Endothelial cell of umbilical vein (primary cell): ENCODE measurements at regions not wholly inside any gene's neighbourhood (a gene's known extent, or its start where the extent isn't known, plus 50 kb on each side); places are given as distances from the start of the nearest gene placed in this dataset.

Experiments used
- BruUV-seq: library from RNA; stranded (reverse); fragments of 400-500 nt; replicated peaks from 2 replicates; lab custom pipeline; 2021; lab: Mats Ljungman, UMichigan
- CTCF ChIA-PET: fragments of 300-600, 350-600 bp; sonication (Branson Sonifier 250); formaldehyde crosslinking; loops from one replicate; lab custom pipeline; 2021; ENCODE audit warnings: antibody characterized with exemption, inconsistent platforms; lab: Charles Lee
- POLR2A ChIA-PET: fragments of 300-600, 350-600 bp; sonication (Branson Sonifier 250); formaldehyde crosslinking; loops from one replicate; lab custom pipeline; 2021; ENCODE audit warnings: antibody characterized with exemption, inconsistent platforms; lab: Charles Lee
- DNase-seq: peaks from one replicate; pipeline ENCODE4 v3.0.0-alpha.2; 2011; ENCODE audit warnings: low read depth, low spot score
- FAIRE-seq: peaks from 2 replicates; lab custom pipeline; 2011; peaks lifted over from hg19 to GRCh38; lab: Jason Lieb, UNC
- H2AFZ ChIP-seq: 2 replicates; pipeline ENCODE4 v1.6.0; 2012; ENCODE audit warnings: low read depth, low read length, control low read depth, inconsistent platforms
- H3K27ac ChIP-seq: 2 replicates; pipeline ENCODE4 v1.5.1; 2011; ENCODE audit warnings: low read depth, mild to moderate bottlenecking, control low read depth, low read length, moderate library complexity; ENCODE audit not compliant: insufficient read depth
- H3K27me3 ChIP-seq, 2 experiments: 2 replicates each; pipeline versions ENCODE4 v1.6.0 to v1.6.1; 2011; ENCODE audit warnings: low read length in 2 of 2, mixed read lengths in 1 of 2; ENCODE audit not compliant: control insufficient read depth in 2 of 2, insufficient read depth in 2 of 2
- H3K36me3 ChIP-seq, 2 experiments: 2 replicates in 1 of 2; 3 replicates in 1 of 2; pipeline ENCODE4 v1.5.1; 2011; ENCODE audit warnings: low read length in 2 of 2, mild to moderate bottlenecking in 1 of 2, moderate library complexity in 1 of 2; ENCODE audit not compliant: control insufficient read depth in 2 of 2, insufficient read depth in 2 of 2; ENCODE audit errors: extremely low read depth in 1 of 2
- H3K4me1 ChIP-seq: 3 replicates; pipeline ENCODE4 v1.5.1; 2011; ENCODE audit warnings: mild to moderate bottlenecking, low read length; ENCODE audit not compliant: control insufficient read depth, insufficient read depth; ENCODE audit errors: extremely low read depth
- H3K4me2 ChIP-seq: 2 replicates; pipeline ENCODE4 v1.6.1; 2011; ENCODE audit warnings: low read length, control low read depth, mixed read lengths; ENCODE audit not compliant: insufficient read depth
- H3K4me3 ChIP-seq, 3 experiments: fragments of 200-600 bp in 1 of 3; sonication (generic), shearing (Covaris generic) in 1 of 3; replicated peaks in 1 of 3; 2 replicates each; pipeline ENCODE4 v1.5.1; 2011 to 2016; ENCODE audit warnings: control low read depth in 3 of 3, low read length in 3 of 3, mild to moderate bottlenecking in 2 of 3, inconsistent platforms in 1 of 3, low read depth in 1 of 3, moderate library complexity in 1 of 3; ENCODE audit not compliant: insufficient read depth in 1 of 3
- H3K79me2 ChIP-seq: 2 replicates; pipeline ENCODE4 v1.6.0; 2012; ENCODE audit warnings: low read length, inconsistent platforms; ENCODE audit not compliant: control insufficient read depth, insufficient read depth
- H3K9ac ChIP-seq: replicated peaks from 2 replicates; pipeline ENCODE3; 2011; ENCODE audit warnings: low read length, control low read depth; ENCODE audit not compliant: insufficient read depth; ENCODE audit errors: extremely low read depth
- H3K9me1 ChIP-seq: replicated peaks from 3 replicates; pipeline ENCODE4 v1.6.0; 2011; ENCODE audit warnings: mild to moderate bottlenecking, low read length; ENCODE audit not compliant: control insufficient read depth, insufficient read depth; ENCODE audit errors: extremely low read depth
- H3K9me3 ChIP-seq: replicated peaks from 2 replicates; pipeline ENCODE4 v1.5.1; 2012; ENCODE audit warnings: low read length, inconsistent platforms; ENCODE audit not compliant: control insufficient read depth, insufficient read depth
- H4K20me1 ChIP-seq: replicated peaks from 2 replicates; pipeline ENCODE3; 2011; ENCODE audit warnings: mild to moderate bottlenecking, low read length; ENCODE audit not compliant: control insufficient read depth, insufficient read depth; ENCODE audit errors: extremely low read depth
- MYC ChIP-seq: IDR thresholded peaks from one replicate; pipeline ENCODE4 v1.6.1; 2011; ENCODE audit warnings: mild to moderate bottlenecking, low read depth, low read length
- dilution Hi-C: fragments of 300-500 bp; cut with MboI; formaldehyde crosslinking; loops from one replicate; pipeline ENCODE4 v1.15.0; 2019; ENCODE audit warnings: low sequenced_read_pairs; ENCODE audit not compliant: extremely low pct_ligation_motif_present
- intact Hi-C: fragments of 100-400 bp; cut with micrococcal nuclease; formaldehyde crosslinking; loops from one replicate; pipeline ENCODE4 v1.10.0; 2022
- TF ChIP-seq, protein P1 (sequence below): IDR thresholded peaks from 2 replicates; pipeline ENCODE4 v1.6.1; 2011; ENCODE audit not compliant: insufficient read depth, insufficient read length
- TF ChIP-seq, protein P2 (sequence below), 2 donors: IDR thresholded peaks; 1 replicate in 1 of 2; 2 replicates in 1 of 2; pipeline ENCODE4 v1.5.1; 2011; ENCODE audit warnings: low read length in 2 of 2, mild to moderate bottlenecking in 2 of 2, moderate library complexity in 2 of 2, control low read depth in 1 of 2, inconsistent platforms in 1 of 2, low read depth in 1 of 2; ENCODE audit not compliant: insufficient read depth in 1 of 2; ENCODE audit errors: extremely low read depth in 1 of 2

DNA sequence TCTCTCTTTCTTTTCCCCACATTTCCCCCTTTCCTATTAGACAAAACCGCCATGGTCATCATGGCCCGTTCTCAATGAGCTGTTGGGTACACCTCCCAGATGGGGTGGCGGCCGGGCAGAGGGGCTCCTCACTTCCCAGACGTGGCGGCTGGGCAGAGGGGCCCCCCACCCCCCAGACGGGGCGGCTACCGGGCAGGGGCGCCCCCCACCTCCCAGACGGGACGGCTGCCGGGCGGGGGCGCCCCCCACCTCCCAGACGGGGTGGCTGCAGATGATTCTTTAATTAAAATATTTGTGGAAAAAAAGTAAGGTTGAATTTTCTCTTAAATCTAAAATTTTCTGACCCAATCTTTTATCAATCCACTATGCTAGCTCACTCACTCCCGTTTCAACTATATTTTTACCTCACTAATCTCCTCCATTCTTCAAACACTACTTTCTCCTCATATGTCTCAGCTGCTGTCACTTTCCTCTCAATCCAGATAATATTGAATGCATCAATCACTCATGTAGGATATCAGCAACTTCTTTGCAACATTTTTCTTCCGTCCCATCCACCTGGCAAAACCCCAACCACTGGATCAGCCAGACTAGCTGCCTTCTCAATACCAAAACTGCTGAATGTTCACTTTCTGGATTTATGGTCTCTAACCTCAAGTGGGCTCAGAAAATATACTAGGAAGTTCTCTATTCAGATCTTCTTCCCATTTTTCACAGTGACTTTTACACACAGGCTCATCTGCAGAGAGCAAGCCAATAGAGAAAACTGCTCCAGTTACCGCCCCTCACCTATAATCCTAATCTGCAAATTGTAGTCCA, 81.1 kb upstream of the TRIM24 start:
- FAIRE-seq, result no peak
- Histone ChIP-seq H3K4me1 (no peaks in the 10 kb centered on the region), H3K27me3 (no peaks in the 10 kb centered on the region), H3K79me2 (no peaks in the 10 kb centered on the region), H3K36me3 (no peaks in the 10 kb centered on the region), H2AFZ (no peak overlapping the region), H3K9ac (no peak overlapping the region), H3K9me3 (no peaks in the 10 kb centered on the region), H3K27ac (no peak overlapping the region), H3K4me3 (no peak overlapping the region), H3K4me2 (no peak overlapping the region), H3K9me1 (no peaks in the 10 kb centered on the region), H4K20me1 (no peaks in the 10 kb centered on the region)
- TF ChIP-seq, protein P1, sequence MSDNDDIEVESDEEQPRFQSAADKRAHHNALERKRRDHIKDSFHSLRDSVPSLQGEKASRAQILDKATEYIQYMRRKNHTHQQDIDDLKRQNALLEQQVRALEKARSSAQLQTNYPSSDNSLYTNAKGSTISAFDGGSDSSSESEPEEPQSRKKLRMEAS, result no peak
- TF ChIP-seq MYC, result no peak
- TF ChIP-seq, protein P2, sequence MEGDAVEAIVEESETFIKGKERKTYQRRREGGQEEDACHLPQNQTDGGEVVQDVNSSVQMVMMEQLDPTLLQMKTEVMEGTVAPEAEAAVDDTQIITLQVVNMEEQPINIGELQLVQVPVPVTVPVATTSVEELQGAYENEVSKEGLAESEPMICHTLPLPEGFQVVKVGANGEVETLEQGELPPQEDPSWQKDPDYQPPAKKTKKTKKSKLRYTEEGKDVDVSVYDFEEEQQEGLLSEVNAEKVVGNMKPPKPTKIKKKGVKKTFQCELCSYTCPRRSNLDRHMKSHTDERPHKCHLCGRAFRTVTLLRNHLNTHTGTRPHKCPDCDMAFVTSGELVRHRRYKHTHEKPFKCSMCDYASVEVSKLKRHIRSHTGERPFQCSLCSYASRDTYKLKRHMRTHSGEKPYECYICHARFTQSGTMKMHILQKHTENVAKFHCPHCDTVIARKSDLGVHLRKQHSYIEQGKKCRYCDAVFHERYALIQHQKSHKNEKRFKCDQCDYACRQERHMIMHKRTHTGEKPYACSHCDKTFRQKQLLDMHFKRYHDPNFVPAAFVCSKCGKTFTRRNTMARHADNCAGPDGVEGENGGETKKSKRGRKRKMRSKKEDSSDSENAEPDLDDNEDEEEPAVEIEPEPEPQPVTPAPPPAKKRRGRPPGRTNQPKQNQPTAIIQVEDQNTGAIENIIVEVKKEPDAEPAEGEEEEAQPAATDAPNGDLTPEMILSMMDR (IDR thresholded peaks at IDR 0.05; ENCODE audit: extremely low read depth in 1 of 2, insufficient read depth in 1 of 2, low read depth in 1 of 2, low read length in 2 of 2), result no peak
- dilution Hi-C loops (no loop called here), intact Hi-C loops (no loop called here)
- ChIA-PET POLR2A (no interaction called here), CTCF (no interaction called here)
- no TSS peak for BruUV-seq
- no peak for DNase-seq
